HCT116 (cell line): ENCODE measurements at regions not wholly inside any gene's neighbourhood (a gene's known extent, or its start where the extent isn't known, plus 50 kb on each side); places are given as distances from the start of the nearest gene placed in this dataset.
"Not testable (repeated sequence)": the region's sequence is repeated elsewhere in the genome, so short reads cannot be mapped to it uniquely, and the experiment has no call there.

Source experiments
- ATAC-seq: fragments of 200-7000 bp; cut with Tn5 transposase; 2 replicates; pipeline ENCODE4 v1.9.1; 2020; ENCODE audit warnings: mild to moderate bottlenecking, moderate library complexity
- BruUV-seq: library from RNA; stranded (reverse); fragments of 400-500 nt; replicated peaks from 2 replicates; lab custom pipeline; 2021; lab: Mats Ljungman, UMichigan
- CTCF ChIA-PET: fragments of 300-600 bp; sonication (Branson Sonifier 250); formaldehyde crosslinking; loops from one replicate; lab custom pipeline; 2021; ENCODE audit warnings: antibody characterized with exemption; lab: Charles Lee
- POLR2A ChIA-PET: fragments of 300-600, 350-600 bp; sonication (Branson Sonifier 250); formaldehyde crosslinking; loops from one replicate; lab custom pipeline; 2021; ENCODE audit warnings: antibody characterized with exemption; lab: Charles Lee
- RAD21 ChIA-PET, 2 experiments: fragments of 300-600 bp; sonication (Branson Sonifier 250); formaldehyde crosslinking; loops; one replicate each; lab custom pipeline; 2023; ENCODE audit warnings: low total read pairs in 2 of 2; ENCODE audit not compliant: uncharacterized antibody in 2 of 2, unreplicated experiment in 2 of 2, low non-redundant PET in 1 of 2; lab: Charles Lee
- DNase-seq: peaks from one replicate; pipeline ENCODE4 v3.0.0-alpha.2; 2010; ENCODE audit warnings: low read depth, low spot score
- H2AFZ ChIP-seq: fragments of 200-600 bp; shearing (Covaris generic), sonication (generic); 2 replicates; pipeline ENCODE4 v1.6.1; 2017; ENCODE audit warnings: low read depth, mixed run types, mixed read lengths, antibody characterized with exemption, low read length; ENCODE audit not compliant: poor library complexity, severe bottlenecking
- H3K27ac ChIP-seq: 2 replicates; pipeline ENCODE4 v1.5.1; 2012; ENCODE audit warnings: low read depth, low read length
- H3K27me3 ChIP-seq: fragments of 200-600 bp; sonication (generic); 2 replicates; pipeline ENCODE4 v1.6.1; 2016; ENCODE audit warnings: mixed run types, low read length, mixed read lengths; ENCODE audit not compliant: insufficient read depth
- H3K36me3 ChIP-seq, 2 experiments: fragments of 200-500 bp in 1 of 2; fragments of 200-600 bp in 1 of 2; sonication (Bioruptor generic) in 1 of 2; sonication (generic) in 1 of 2; 2 replicates each; pipeline versions ENCODE4 v1.5.1 to v1.6.1; 2014 to 2016; ENCODE audit warnings: low read length in 2 of 2, inconsistent platforms in 1 of 2, mixed read lengths in 1 of 2, mixed run types in 1 of 2; ENCODE audit not compliant: insufficient read depth in 2 of 2, control insufficient read depth in 1 of 2
- H3K4me1 ChIP-seq, 2 experiments: fragments of 200-600 bp in 1 of 2; sonication (generic) in 1 of 2; 2 replicates each; pipeline versions ENCODE4 v1.5.1 to v1.6.1; 2012 to 2017; ENCODE audit warnings: low read length in 2 of 2, inconsistent platforms in 1 of 2, mild to moderate bottlenecking in 1 of 2, mixed read lengths in 1 of 2, mixed run types in 1 of 2, moderate library complexity in 1 of 2; ENCODE audit not compliant: insufficient read depth in 2 of 2, control insufficient read depth in 1 of 2
- H3K4me2 ChIP-seq: fragments of 200-600 bp; sonication (generic); 2 replicates; pipeline ENCODE4 v1.6.1; 2017; ENCODE audit warnings: mixed run types, low read length, mixed read lengths
- H3K4me3 ChIP-seq, 2 experiments: fragments of 200-600 bp in 1 of 2; sonication (generic) in 1 of 2; replicated peaks in 1 of 2; 2 replicates each; pipeline ENCODE4 v1.5.1; 2011 to 2016; ENCODE audit warnings: low read length in 2 of 2, control low read depth in 1 of 2, low read depth in 1 of 2, mild to moderate bottlenecking in 1 of 2, mixed read lengths in 1 of 2, mixed run types in 1 of 2
- H3K79me2 ChIP-seq: fragments of 200-600 bp; sonication (generic); 2 replicates; pipeline ENCODE4 v1.6.1; 2017; ENCODE audit warnings: mild to moderate bottlenecking, mixed run types, low read length, moderate library complexity, mixed read lengths; ENCODE audit not compliant: insufficient read depth
- H3K9ac ChIP-seq: fragments of 200-600 bp; sonication (generic); 2 replicates; pipeline ENCODE4 v1.6.1; 2016; ENCODE audit warnings: low read length, mixed read lengths
- H3K9me2 ChIP-seq: fragments of 200-600 bp; sonication (generic), shearing (Covaris generic); 2 replicates; pipeline ENCODE4 v1.6.1; 2017; ENCODE audit warnings: mixed run types, mild to moderate bottlenecking, moderate library complexity; ENCODE audit not compliant: insufficient read depth
- H3K9me3 ChIP-seq, 2 experiments: fragments of 200-500 bp in 1 of 2; fragments of 200-600 bp in 1 of 2; sonication (Bioruptor generic) in 1 of 2; sonication (generic) in 1 of 2; 2 replicates each; pipeline ENCODE4 v1.6.1; 2014 to 2017; ENCODE audit warnings: low read length in 2 of 2, mixed read lengths in 2 of 2, inconsistent platforms in 1 of 2, low read depth in 1 of 2, mild to moderate bottlenecking in 1 of 2, mixed run types in 1 of 2, moderate library complexity in 1 of 2; ENCODE audit not compliant: control insufficient read depth in 1 of 2, insufficient read depth in 1 of 2
- H4K20me1 ChIP-seq: fragments of 200-600 bp; sonication (generic), shearing (Covaris generic); 2 replicates; pipeline ENCODE4 v1.6.1; 2017; ENCODE audit warnings: mixed run types, mild to moderate bottlenecking, moderate library complexity; ENCODE audit not compliant: insufficient read depth
- EGR1 ChIP-seq: IDR thresholded peaks from 2 replicates; pipeline ENCODE4 v1.6.1; 2012; ENCODE audit warnings: low read depth
- ELF1 ChIP-seq: IDR thresholded peaks from 2 replicates; pipeline ENCODE4 v1.6.1; 2012; ENCODE audit warnings: low read depth, borderline replicate concordance
- FOSL1 ChIP-seq: IDR thresholded peaks from 2 replicates; pipeline ENCODE4 v1.6.1; 2012; ENCODE audit warnings: low read depth
- JUND ChIP-seq: IDR thresholded peaks from 2 replicates; pipeline ENCODE4 v1.6.1; 2012
- MAX ChIP-seq: IDR thresholded peaks from 2 replicates; pipeline ENCODE4 v1.6.1; 2012
- POLR2AphosphoS5 ChIP-seq: IDR thresholded peaks from 2 replicates; pipeline ENCODE4 v1.6.1; 2011; ENCODE audit warnings: mild to moderate bottlenecking, low read depth, low read length, moderate library complexity
- SIN3A ChIP-seq: IDR thresholded peaks from 2 replicates; pipeline ENCODE4 v1.6.1; 2012; ENCODE audit warnings: low read depth
- SRF ChIP-seq: IDR thresholded peaks from 2 replicates; pipeline ENCODE4 v1.6.1; 2012; ENCODE audit warnings: low read depth
- TCF7L2 ChIP-seq: IDR thresholded peaks from 2 replicates; pipeline ENCODE4 v1.7.0; 2011; ENCODE audit warnings: borderline replicate concordance, inconsistent platforms; ENCODE audit not compliant: insufficient read depth, insufficient read length; ENCODE audit errors: extremely low read depth
- ZBTB33 ChIP-seq: IDR thresholded peaks from 2 replicates; pipeline ENCODE4 v1.6.1; 2011; ENCODE audit warnings: mild to moderate bottlenecking, low read length, moderate library complexity; ENCODE audit not compliant: insufficient replicate concordance; ENCODE audit errors: extremely low read depth
- intact Hi-C: fragments of 100-400 bp; cut with micrococcal nuclease; formaldehyde crosslinking; loops from 2 replicates; pipeline ENCODE4 v1.10.0; 2022
- TF ChIP-seq, protein P1 (sequence below), 3 experiments: fragments of 200-600 bp in 1 of 3; sonication (generic) in 1 of 3; IDR thresholded peaks in 2 of 3; conservative IDR thresholded peaks in 1 of 3; 2 replicates each; pipeline ENCODE4 v1.5.1; 2012 to 2017; ENCODE audit warnings: low read depth in 2 of 3, low read length in 2 of 3, antibody characterized with exemption in 1 of 3, borderline replicate concordance in 1 of 3, control low read depth in 1 of 3, mild to moderate bottlenecking in 1 of 3, mixed read lengths in 1 of 3, mixed run types in 1 of 3, moderate library complexity in 1 of 3; ENCODE audit not compliant: insufficient read depth in 1 of 3

DNA sequence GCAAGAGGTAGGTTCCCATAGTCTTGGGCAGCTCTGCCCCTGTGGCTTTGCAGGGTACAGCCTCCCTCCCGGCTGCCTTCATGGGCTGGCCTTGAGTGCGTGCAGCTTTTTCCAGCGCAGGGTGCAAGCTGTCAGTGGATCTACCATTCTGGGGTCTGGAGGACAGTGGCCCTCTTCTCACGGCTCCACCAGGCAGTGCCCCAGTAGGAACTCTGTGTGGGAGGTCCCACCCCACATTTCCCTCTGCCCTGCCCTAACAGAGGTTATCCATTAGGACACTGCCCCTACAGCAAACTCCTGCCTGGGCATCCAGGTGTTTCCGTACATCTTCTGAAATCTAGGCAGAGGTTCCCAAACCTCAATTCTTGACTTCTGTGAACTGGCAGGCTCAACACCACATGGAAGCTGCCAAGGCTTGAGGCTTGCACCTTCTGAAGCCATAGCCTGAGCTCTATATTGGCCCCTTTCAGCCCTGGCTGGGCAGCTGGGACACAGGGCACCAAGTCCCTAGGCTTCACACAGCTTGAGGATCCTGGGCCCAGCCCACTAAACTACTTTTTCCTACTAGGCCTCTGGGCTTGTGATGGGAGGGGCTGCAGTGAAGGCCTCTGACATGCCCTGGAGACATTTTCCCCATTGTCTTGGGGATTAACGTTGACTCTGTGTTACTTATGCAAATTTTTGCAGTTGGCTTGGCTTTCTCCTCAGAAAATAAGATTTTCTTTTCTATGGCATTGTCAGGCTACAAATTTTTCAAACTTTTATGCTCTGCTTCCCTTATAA is 482.7 kb downstream of the CNTN3 start:
- H3K27me3 ChIP-seq, H3K9me2 ChIP-seq, ATAC-seq, H3K36me3 ChIP-seq, RAD21 ChIA-PET, H3K79me2 ChIP-seq, BruUV-seq, H2AFZ ChIP-seq, H3K4me2 ChIP-seq, H4K20me1 ChIP-seq, CTCF ChIA-PET, POLR2A ChIA-PET, H3K4me1 ChIP-seq, intact Hi-C loops, H3K9ac ChIP-seq, DNase-seq, H3K27ac ChIP-seq, H3K4me3 ChIP-seq: not testable (repeated sequence)
- H3K9me3 ChIP-seq = peaks cover 13 to 18% of the 10 kb centered on the region in 2 experiments; a peak in 2 of 4 replicates

DNA sequence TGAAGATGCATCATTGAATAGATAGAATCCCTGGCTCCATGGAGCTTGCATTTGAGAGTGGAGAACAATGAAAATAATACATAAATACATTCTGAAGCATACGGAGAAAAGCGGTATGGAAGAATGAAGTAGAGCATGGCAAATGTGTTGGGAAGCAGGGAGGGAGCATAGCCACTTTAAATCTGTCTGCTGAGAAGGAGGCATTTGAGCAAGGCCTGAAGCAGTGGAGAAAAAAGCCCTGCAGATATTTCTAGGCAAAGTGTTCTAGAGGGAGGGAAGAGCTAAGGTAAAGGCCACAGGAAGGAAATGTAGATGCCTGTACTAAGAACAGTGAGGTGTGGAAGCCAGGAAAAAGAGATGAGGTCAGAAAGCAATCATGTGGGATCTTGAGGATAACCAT is 484.8 kb downstream of the CNTN3 start:
- Histone ChIP-seq H3K4me3 (no peak overlapping the region), H4K20me1 (no peaks in the 10 kb centered on the region), H3K27me3 (no peaks in the 10 kb centered on the region), H3K79me2 (no peaks in the 10 kb centered on the region), H3K27ac (no peak overlapping the region), H3K9ac (no peak overlapping the region), H3K9me2 (no peaks in the 10 kb centered on the region), H2AFZ (no peak overlapping the region), H3K4me1 (no peaks in the 10 kb centered on the region), H3K4me2 (no peak overlapping the region), H3K9me3 (peaks cover 15 to 18% of the 10 kb centered on the region in 2 experiments; a peak in 2 of 4 replicates), H3K36me3 (no peaks in the 10 kb centered on the region)
- CTCF ChIA-PET = no interaction called here
- RAD21 ChIA-PET = no interaction called here
- intact Hi-C loops = no loop called here
- POLR2A ChIA-PET = no interaction called here
- ATAC-seq (no peak), DNase-seq (no peak)
- BruUV-seq = no TSS peak
- TF ChIP-seq ELF1 = no peak
- no peak for TF ChIP-seq MAX
- TF ChIP-seq POLR2AphosphoS5 = no peak
- TF ChIP-seq, protein P1, sequence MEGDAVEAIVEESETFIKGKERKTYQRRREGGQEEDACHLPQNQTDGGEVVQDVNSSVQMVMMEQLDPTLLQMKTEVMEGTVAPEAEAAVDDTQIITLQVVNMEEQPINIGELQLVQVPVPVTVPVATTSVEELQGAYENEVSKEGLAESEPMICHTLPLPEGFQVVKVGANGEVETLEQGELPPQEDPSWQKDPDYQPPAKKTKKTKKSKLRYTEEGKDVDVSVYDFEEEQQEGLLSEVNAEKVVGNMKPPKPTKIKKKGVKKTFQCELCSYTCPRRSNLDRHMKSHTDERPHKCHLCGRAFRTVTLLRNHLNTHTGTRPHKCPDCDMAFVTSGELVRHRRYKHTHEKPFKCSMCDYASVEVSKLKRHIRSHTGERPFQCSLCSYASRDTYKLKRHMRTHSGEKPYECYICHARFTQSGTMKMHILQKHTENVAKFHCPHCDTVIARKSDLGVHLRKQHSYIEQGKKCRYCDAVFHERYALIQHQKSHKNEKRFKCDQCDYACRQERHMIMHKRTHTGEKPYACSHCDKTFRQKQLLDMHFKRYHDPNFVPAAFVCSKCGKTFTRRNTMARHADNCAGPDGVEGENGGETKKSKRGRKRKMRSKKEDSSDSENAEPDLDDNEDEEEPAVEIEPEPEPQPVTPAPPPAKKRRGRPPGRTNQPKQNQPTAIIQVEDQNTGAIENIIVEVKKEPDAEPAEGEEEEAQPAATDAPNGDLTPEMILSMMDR (IDR thresholded peaks at IDR 0.05 in 2 of 3, conservative IDR thresholded peaks at IDR 0.05 in 1 of 3; ENCODE audit: borderline replicate concordance in 1 of 3, insufficient read depth in 1 of 3, low read depth in 2 of 3, low read length in 2 of 3) = no peak
- no peak for TF ChIP-seq SIN3A
- TF ChIP-seq TCF7L2 = no peak
- TF ChIP-seq FOSL1 = no peak
- no peak for TF ChIP-seq JUND
- no peak for TF ChIP-seq ZBTB33
- no peak for TF ChIP-seq SRF
- TF ChIP-seq EGR1 = no peak
